Type B pancreatic cell (in vitro differentiated cells): ENCODE measurements at regions not wholly inside any gene's neighbourhood (a gene's known extent, or its start where the extent isn't known, plus 50 kb on each side); places are given as distances from the start of the nearest gene placed in this dataset.

Experiments
- DNase-seq: peaks from one replicate; pipeline ENCODE4 v3.0.0; 2021; ENCODE audit warnings: mixed read lengths; ENCODE audit not compliant: unreplicated experiment; ENCODE audit errors: extremely low spot score
- H3K27ac Mint-ChIP-seq: 2 replicates; pipeline ENCODE4 v1.8.0; 2021; ENCODE audit warnings: mild to moderate bottlenecking, mixed read lengths
- H3K27me3 Mint-ChIP-seq: 2 replicates; pipeline ENCODE4 v1.8.0; 2021; ENCODE audit warnings: mixed read lengths
- H3K36me3 Mint-ChIP-seq: 2 replicates; pipeline ENCODE4 v1.8.0; 2021; ENCODE audit warnings: mixed read lengths
- H3K4me1 Mint-ChIP-seq: one replicate; pipeline ENCODE4 v1.8.0; 2021; ENCODE audit warnings: mixed read lengths; ENCODE audit not compliant: unreplicated experiment
- H3K4me3 Mint-ChIP-seq: 2 replicates; pipeline ENCODE4 v1.8.0; 2021; ENCODE audit warnings: mild to moderate bottlenecking, mixed read lengths
- H3K9me3 Mint-ChIP-seq: 2 replicates; pipeline ENCODE4 v1.8.0; 2021; ENCODE audit warnings: mixed read lengths
- TF ChIP-seq, protein P1 (sequence below): fragments of 200-600 bp; sonication (generic); conservative IDR thresholded peaks from 2 replicates; pipeline ENCODE4 v1.5.0; 2021; ENCODE audit warnings: antibody characterized with exemption, mild to moderate bottlenecking

DNA sequence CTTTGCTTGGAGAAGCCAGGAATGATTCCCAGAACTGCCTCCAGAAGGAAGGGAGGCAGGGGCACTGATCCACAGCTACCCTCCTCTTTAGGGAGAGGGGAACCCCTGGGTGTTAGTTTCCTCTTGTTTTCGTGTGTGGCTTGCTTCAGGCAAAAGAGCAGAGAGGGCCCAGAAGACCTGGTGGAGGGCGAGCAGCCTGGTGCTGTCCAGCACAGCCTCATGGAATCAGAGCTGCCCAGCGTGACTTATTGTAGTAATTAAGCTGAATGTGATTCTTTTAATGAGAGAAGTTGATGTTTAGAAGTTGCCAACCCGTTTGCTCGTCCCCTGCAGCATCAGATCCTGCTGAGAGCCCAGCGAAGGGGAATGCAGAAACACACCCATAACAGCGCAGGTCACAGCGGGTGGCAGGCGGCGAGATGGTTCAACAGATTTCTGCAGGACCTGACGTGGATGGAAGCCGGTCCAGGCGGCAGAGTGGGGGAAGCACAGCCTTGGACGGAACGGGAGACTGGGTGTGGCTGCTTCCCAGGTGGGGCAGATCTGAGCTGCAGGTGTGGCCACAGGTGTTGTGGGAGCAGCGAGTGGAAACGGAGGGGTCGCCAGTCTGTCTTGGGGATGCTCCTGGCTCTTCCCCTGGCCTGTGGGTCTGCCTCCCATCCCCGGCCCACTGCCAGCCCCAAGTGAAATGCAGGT, 53.7 kb upstream of the SHH start:
- Mint-ChIP-seq H3K4me1 (no peaks in the 10 kb centered on the region), H3K36me3 (no peaks in the 10 kb centered on the region), H3K27ac (no peak overlapping the region), H3K27me3 (peaks cover 20% of the 10 kb centered on the region), H3K4me3 (no peak overlapping the region), H3K9me3 (no peaks in the 10 kb centered on the region)
- TF ChIP-seq, protein P1, sequence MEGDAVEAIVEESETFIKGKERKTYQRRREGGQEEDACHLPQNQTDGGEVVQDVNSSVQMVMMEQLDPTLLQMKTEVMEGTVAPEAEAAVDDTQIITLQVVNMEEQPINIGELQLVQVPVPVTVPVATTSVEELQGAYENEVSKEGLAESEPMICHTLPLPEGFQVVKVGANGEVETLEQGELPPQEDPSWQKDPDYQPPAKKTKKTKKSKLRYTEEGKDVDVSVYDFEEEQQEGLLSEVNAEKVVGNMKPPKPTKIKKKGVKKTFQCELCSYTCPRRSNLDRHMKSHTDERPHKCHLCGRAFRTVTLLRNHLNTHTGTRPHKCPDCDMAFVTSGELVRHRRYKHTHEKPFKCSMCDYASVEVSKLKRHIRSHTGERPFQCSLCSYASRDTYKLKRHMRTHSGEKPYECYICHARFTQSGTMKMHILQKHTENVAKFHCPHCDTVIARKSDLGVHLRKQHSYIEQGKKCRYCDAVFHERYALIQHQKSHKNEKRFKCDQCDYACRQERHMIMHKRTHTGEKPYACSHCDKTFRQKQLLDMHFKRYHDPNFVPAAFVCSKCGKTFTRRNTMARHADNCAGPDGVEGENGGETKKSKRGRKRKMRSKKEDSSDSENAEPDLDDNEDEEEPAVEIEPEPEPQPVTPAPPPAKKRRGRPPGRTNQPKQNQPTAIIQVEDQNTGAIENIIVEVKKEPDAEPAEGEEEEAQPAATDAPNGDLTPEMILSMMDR: no peak
- peak; percentile 62 for DNase-seq

DNA sequence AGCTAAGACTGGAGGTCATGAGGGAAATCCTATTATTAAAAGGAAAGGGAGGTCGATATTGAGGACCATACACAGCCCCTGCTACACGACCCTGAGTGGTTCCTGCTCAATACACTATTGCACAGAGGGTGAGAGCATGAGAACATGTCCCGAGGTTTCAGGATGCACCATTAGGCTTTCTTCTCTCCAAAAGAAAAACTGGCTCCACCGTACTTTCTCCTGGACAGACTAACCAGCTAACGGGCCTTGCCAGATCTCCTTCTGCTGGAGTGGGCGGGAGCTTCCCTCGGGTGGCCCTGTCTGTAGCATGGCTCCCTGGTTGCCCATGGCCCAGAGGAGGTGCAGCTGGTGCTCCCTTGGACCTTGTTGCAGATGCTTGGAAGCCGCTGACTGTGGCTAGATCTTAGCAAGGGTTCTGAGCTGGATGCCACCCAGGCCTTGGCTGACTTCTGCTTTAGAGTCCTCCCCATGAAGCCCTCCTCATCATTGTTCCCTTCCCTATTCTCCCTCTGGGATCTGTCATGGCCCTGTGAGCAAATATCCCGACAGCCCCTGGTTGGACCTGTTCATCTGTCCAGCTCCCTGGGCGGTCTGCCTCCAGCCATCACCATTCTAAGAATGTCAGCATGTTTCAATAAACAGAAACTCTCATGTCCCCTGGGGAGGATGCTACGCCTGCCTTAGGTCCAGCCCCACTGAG, 52.9 kb upstream of the SHH start:
- Mint-ChIP-seq H3K27ac (no peak overlapping the region), H3K9me3 (no peaks in the 10 kb centered on the region), H3K4me1 (no peaks in the 10 kb centered on the region), H3K4me3 (no peak overlapping the region), H3K36me3 (no peaks in the 10 kb centered on the region), H3K27me3 (peaks cover 20% of the 10 kb centered on the region)
- TF ChIP-seq, protein P1: no peak
- DNase-seq: peak; percentile 40

DNA sequence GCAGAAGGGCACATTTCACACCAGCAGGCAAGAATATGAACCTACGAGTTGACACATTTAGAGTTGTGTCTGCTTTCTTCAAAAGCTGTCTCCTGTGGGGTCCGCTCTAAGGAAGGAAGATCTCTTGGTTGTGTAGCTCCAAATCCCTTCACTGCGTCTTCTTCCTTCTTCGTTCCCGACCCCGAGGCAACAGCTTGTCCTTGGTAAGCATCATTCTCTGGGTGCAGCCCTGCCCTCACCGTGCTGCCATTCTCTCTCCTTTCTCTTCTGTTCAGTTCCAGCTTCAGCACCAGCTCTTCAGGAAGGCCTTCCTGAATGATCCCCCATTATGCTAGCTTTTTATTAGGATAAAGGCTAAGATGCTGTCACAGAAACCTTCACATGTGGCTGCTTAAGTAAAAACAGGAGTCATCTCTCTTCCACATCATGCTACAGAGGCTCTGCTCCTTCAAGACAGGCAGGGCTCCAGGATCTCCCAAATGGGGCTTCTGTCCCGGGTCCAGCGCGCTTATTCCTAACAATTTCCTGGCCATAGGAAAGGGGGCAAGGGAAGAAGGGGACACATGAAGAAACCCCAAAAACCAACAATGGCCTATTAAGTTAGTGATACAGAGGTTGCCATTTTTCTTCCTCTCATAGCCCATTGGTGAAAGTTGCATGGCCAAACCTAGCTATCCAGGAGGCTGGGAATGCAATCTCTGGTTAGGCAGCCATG, 52.2 kb upstream of the SHH start:
- no peak overlapping the region for H3K27ac Mint-ChIP-seq
- TF ChIP-seq, protein P1: no peak
- DNase-seq: peak; percentile 8
- no peaks in the 10 kb centered on the region for H3K36me3 Mint-ChIP-seq
- H3K9me3 Mint-ChIP-seq: no peaks in the 10 kb centered on the region
- H3K27me3 Mint-ChIP-seq: peaks cover 20% of the 10 kb centered on the region
- no peak overlapping the region for H3K4me3 Mint-ChIP-seq
- H3K4me1 Mint-ChIP-seq: no peaks in the 10 kb centered on the region

DNA sequence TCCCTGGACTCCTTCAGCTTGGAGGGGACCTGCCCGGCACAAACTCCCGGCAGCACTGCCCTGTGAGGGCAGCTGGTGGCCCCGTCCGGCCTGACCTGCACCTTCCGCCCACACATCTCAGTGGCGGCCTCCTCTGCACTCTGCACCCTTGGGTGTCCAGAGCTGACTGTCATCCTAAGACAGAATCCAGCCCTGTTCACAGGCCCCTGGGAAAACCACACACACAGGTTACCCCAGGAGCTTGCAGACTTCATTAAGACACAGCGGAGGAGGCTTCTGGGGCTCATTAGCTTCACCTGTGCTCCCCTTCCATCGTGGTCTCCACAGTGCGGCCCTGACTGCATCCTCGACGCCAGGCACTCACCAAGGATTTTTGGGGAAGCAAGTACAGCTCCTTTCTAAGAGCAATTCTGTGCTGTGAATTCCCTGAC, 51.5 kb upstream of the SHH start:
- Mint-ChIP-seq H3K9me3 (no peaks in the 10 kb centered on the region), H3K36me3 (no peaks in the 10 kb centered on the region), H3K27me3 (peaks cover 20% of the 10 kb centered on the region), H3K4me1 (no peaks in the 10 kb centered on the region), H3K27ac (no peak overlapping the region), H3K4me3 (no peak overlapping the region)
- TF ChIP-seq, protein P1: no peak
- peak; percentile 44 for DNase-seq

DNA sequence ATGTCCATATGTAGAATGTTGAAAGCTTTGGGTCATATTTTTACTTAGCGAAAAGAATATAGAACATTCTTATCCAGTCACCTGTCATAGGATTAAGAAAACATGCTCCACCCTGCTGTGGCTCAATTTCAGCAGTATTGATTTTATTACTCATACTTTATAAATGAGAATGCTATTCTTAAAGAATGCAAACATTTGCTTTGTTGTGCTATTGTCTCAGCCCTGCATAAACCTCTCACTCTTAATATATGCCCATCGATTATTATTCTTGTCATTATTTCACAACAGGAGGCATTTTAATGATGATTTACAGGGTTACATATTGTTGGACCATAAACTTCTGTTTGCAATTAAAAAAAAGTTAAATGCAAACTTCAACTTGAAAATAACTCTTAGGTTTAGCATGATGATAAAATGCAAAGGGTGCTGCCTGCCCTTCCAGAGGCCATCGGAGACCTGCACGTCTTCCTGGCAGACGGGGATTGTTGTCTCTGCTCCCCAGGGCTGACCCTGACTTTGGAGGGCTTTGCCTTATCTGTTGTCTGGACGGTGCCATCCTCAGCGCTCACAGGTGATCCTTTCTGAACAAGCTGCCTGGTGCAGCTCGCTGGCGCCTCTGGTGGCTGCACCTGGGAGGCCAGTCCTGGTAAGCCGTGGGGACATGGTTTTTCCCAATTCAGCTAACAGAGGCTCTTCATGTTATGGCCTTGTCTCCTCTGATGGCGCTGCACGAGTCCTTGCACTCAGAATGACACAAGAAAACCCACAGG, 50.0 kb upstream of the SHH start:
- DNase-seq: peak; percentile 44
- Mint-ChIP-seq H3K4me3 (no peak overlapping the region), H3K4me1 (no peaks in the 10 kb centered on the region), H3K27me3 (peaks cover 20% of the 10 kb centered on the region), H3K36me3 (no peaks in the 10 kb centered on the region), H3K9me3 (no peaks in the 10 kb centered on the region), H3K27ac (no peak overlapping the region)
- TF ChIP-seq, protein P1: peak; percentile 60
